DOHH2 (cell line): ENCODE measurements at regions not wholly inside any gene's neighbourhood (a gene's known extent, or its start where the extent isn't known, plus 50 kb on each side); places are given as distances from the start of the nearest gene placed in this dataset.

ENCODE experiments used
- EZH2phosphoT487 ChIP-seq: fragments of 200-600 bp; sonication (generic); IDR thresholded peaks from 2 replicates; pipeline ENCODE4 v1.6.1; 2017; ENCODE audit warnings: borderline replicate concordance, mild to moderate bottlenecking, antibody characterized with exemption, low read length, moderate library complexity, mixed read lengths
- TF ChIP-seq, protein P1 (sequence below): fragments of 200-600 bp; sonication (generic); IDR thresholded peaks from one replicate; pipeline ENCODE4 v1.5.1; 2014; ENCODE audit warnings: antibody characterized with exemption, mild to moderate bottlenecking, low read depth, low read length; ENCODE audit not compliant: poor library complexity, severe bottlenecking

- TF ChIP-seq, protein P1, sequence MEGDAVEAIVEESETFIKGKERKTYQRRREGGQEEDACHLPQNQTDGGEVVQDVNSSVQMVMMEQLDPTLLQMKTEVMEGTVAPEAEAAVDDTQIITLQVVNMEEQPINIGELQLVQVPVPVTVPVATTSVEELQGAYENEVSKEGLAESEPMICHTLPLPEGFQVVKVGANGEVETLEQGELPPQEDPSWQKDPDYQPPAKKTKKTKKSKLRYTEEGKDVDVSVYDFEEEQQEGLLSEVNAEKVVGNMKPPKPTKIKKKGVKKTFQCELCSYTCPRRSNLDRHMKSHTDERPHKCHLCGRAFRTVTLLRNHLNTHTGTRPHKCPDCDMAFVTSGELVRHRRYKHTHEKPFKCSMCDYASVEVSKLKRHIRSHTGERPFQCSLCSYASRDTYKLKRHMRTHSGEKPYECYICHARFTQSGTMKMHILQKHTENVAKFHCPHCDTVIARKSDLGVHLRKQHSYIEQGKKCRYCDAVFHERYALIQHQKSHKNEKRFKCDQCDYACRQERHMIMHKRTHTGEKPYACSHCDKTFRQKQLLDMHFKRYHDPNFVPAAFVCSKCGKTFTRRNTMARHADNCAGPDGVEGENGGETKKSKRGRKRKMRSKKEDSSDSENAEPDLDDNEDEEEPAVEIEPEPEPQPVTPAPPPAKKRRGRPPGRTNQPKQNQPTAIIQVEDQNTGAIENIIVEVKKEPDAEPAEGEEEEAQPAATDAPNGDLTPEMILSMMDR: no peak
- TF ChIP-seq EZH2phosphoT487: no peak
These were observed 143.6 kb upstream of the TRPC6 start for GRCh38 chr11:101727451-101727850.
